ENCODE measurements at regions not wholly inside any gene's neighbourhood (a gene's known extent, or its start where the extent isn't known, plus 50 kb on each side); places are given as distances from the start of the nearest gene placed in this dataset.

DNA sequence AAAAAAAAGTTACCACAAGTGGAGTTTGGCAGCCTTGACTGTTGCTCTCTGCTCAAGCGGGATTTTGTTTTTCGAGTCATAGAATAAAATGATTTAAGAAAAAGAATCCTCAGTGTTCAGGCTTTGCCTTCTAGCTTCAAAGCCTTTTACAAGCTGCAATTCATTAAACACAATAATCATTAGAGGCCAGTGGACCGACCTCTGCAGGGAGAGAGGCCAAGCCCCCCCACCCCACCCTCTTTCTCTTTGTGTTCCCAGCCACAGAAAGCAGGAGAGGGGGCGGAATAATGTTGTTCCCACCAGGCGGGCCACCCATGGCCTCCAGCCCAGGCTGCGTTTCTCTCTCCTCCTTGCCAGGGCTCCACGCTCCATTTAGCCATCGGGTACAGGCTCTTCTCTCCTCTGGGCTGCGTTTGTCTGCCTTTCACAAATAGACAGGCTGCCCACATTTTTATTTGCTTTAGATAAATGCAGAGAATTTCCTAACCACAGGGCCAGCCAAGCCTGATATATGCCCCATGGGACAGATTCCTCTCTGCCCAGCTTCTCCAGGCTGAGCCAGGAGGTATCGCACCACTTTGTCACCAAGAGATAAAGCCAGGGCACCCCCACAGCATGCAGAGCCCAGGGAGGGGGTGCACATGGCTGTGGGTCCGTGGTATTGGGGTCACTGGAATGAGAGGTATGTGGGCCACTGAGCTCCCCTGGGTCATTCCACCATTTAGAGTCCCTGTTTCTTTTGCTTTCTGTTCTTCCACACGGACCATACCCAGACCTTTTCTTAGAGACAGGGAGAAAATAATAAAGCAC lies 318.8 kb downstream of the PIK3R1 start:
- TF ChIP-seq ZNF70 (CRISPR knock-in tag; IDR thresholded peaks at IDR 0.05) (no peak), CSDC2 (CRISPR knock-in tag; IDR thresholded peaks at IDR 0.05) (no peak), TCF4 (CRISPR knock-in tag; IDR thresholded peaks at IDR 0.05; ENCODE audit: borderline replicate concordance) (no peak), ZNF8 (CRISPR knock-in tag; IDR thresholded peaks at IDR 0.05) (no peak), ZC3H10 (CRISPR knock-in tag; IDR thresholded peaks at IDR 0.05) (no peak)
- TF ChIP-seq, protein P1, sequence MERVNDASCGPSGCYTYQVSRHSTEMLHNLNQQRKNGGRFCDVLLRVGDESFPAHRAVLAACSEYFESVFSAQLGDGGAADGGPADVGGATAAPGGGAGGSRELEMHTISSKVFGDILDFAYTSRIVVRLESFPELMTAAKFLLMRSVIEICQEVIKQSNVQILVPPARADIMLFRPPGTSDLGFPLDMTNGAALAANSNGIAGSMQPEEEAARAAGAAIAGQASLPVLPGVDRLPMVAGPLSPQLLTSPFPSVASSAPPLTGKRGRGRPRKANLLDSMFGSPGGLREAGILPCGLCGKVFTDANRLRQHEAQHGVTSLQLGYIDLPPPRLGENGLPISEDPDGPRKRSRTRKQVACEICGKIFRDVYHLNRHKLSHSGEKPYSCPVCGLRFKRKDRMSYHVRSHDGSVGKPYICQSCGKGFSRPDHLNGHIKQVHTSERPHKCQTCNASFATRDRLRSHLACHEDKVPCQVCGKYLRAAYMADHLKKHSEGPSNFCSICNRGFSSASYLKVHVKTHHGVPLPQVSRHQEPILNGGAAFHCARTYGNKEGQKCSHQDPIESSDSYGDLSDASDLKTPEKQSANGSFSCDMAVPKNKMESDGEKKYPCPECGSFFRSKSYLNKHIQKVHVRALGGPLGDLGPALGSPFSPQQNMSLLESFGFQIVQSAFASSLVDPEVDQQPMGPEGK (CRISPR knock-in tag; IDR thresholded peaks at IDR 0.05; ENCODE audit: borderline replicate concordance), result no peak
- no peak; the same call in 2 of the 3 replicates for ATAC-seq

DNA sequence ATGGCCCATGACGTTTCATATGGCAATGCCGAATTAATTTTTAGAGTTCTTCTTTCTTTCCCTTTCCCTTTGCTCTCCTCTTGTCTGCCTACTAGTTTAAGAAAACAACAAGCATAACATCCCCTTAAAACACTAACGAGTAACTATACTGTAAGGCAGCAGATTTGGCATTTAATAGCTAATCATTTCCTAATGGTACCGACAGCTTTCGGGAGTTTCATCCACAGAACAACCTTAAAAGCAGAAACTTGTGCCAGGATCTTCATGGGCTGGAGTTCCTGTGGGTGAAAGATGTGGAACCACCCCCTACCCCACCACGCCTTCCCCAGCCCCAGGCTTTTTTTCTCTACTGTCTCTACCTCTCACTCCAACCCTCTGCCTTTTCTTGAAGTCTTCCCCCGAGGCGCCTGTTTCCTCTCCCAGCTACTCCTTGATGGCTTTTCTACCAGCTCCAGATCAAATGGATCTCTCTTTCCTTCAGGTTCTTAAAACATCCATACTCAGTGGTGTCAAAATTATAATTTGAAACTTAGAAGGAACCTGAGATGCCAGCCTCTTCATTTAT lies 319.5 kb downstream of the PIK3R1 start:
- TF ChIP-seq GLIS3 (CRISPR knock-in tag; IDR thresholded peaks at IDR 0.05), result no peak
- no peak for TF ChIP-seq CSRNP3 (CRISPR knock-in tag; IDR thresholded peaks at IDR 0.05)
- TF ChIP-seq TOX (CRISPR knock-in tag; IDR thresholded peaks at IDR 0.05; ENCODE audit: borderline replicate concordance), result no peak
- no peak for TF ChIP-seq PPARA (CRISPR knock-in tag; IDR thresholded peaks at IDR 0.05; ENCODE audit: borderline replicate concordance)
- no peak for ATAC-seq

- TF ChIP-seq ESRRG (CRISPR knock-in tag; IDR thresholded peaks at IDR 0.05) (no peak), ISL1 (CRISPR knock-in tag; IDR thresholded peaks at IDR 0.05) (no peak), GLIS3 (CRISPR knock-in tag; IDR thresholded peaks at IDR 0.05) (no peak), POU6F1 (CRISPR knock-in tag; IDR thresholded peaks at IDR 0.05; ENCODE audit: borderline replicate concordance, low read depth) (no peak), ZC3H10 (CRISPR knock-in tag; IDR thresholded peaks at IDR 0.05) (no peak), ZNF8 (CRISPR knock-in tag; IDR thresholded peaks at IDR 0.05) (no peak), OSR1 (CRISPR knock-in tag; IDR thresholded peaks at IDR 0.05) (no peak)
Measured at GRCh38 chr5:68538814-68539420, 323.4 kb downstream of the PIK3R1 start.

DNA sequence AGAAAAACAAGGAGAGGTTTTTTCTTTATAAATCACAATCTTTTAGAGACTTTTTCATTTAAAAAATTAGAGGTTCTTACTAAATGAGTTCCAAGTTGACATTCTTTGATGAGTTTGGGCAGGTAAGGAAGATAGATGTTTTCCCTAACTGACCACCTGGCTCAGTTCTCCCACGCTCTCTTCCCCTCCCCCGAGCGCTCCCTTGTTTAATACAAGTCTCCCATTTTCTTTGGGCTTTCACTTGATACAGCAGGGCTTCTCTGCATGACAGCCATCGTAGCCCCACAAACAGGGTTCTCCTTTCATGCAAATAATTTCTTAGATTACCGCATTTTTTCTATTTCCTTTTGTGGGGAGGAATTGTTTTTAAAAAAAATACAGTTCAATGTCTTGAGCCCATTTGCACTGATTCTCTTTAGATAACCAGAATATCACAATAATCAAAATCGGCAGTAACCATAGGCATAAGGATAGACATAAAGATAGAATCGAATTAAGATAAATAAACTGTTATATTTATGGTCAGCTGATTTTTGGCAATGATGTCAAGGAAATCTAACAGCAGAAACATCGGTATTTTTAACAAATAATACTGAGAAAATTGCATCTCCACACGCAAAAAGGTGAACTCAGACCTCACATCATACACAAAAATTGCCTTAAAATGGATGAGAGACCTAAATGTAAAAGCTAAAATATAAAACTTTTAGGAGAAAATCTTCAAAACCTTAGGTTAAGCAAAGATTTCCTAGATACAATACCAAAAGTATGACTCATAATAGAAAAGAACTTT lies 325.4 kb downstream of the PIK3R1 start:
- no peak for ATAC-seq
- TF ChIP-seq ZNF565 (CRISPR knock-in tag; conservative IDR thresholded peaks at IDR 0.05; ENCODE audit: low read depth), result no peak
- TF ChIP-seq TCF4 (CRISPR knock-in tag; IDR thresholded peaks at IDR 0.05; ENCODE audit: borderline replicate concordance), result no peak
- no peak for TF ChIP-seq ZNF70 (CRISPR knock-in tag; IDR thresholded peaks at IDR 0.05)
- TF ChIP-seq, protein P2, sequence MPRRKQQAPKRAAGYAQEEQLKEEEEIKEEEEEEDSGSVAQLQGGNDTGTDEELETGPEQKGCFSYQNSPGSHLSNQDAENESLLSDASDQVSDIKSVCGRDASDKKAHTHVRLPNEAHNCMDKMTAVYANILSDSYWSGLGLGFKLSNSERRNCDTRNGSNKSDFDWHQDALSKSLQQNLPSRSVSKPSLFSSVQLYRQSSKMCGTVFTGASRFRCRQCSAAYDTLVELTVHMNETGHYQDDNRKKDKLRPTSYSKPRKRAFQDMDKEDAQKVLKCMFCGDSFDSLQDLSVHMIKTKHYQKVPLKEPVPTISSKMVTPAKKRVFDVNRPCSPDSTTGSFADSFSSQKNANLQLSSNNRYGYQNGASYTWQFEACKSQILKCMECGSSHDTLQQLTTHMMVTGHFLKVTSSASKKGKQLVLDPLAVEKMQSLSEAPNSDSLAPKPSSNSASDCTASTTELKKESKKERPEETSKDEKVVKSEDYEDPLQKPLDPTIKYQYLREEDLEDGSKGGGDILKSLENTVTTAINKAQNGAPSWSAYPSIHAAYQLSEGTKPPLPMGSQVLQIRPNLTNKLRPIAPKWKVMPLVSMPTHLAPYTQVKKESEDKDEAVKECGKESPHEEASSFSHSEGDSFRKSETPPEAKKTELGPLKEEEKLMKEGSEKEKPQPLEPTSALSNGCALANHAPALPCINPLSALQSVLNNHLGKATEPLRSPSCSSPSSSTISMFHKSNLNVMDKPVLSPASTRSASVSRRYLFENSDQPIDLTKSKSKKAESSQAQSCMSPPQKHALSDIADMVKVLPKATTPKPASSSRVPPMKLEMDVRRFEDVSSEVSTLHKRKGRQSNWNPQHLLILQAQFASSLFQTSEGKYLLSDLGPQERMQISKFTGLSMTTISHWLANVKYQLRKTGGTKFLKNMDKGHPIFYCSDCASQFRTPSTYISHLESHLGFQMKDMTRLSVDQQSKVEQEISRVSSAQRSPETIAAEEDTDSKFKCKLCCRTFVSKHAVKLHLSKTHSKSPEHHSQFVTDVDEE (CRISPR knock-in tag; IDR thresholded peaks at IDR 0.05), result no peak
- TF ChIP-seq CSRNP3 (CRISPR knock-in tag; IDR thresholded peaks at IDR 0.05), result no peak
- no peak for TF ChIP-seq ZC3H10 (CRISPR knock-in tag; IDR thresholded peaks at IDR 0.05)
- TF ChIP-seq TOX (CRISPR knock-in tag; IDR thresholded peaks at IDR 0.05; ENCODE audit: borderline replicate concordance), result no peak
- TF ChIP-seq PPARA (CRISPR knock-in tag; IDR thresholded peaks at IDR 0.05; ENCODE audit: borderline replicate concordance), result no peak
- TF ChIP-seq ZFP30 (CRISPR knock-in tag; IDR thresholded peaks at IDR 0.05), result no peak
- TF ChIP-seq OSR1 (CRISPR knock-in tag; IDR thresholded peaks at IDR 0.05), result no peak
- TF ChIP-seq RARB (CRISPR knock-in tag; IDR thresholded peaks at IDR 0.05), result no peak

More at GRCh38 chr5:68538814-68539420, 323.4 kb downstream of the PIK3R1 start:
- ATAC-seq, result no peak

All from SK-N-SH treated with all-trans-retinoic acid at 6 μM for 48 hours (cell line).